GM23248 (cell line): ENCODE measurements at regions not wholly inside any gene's neighbourhood (a gene's known extent, or its start where the extent isn't known, plus 50 kb on each side); places are given as distances from the start of the nearest gene placed in this dataset.

ENCODE experiments used
- EZH2 ChIP-seq: fragments of 200-600 bp; sonication (generic); IDR thresholded peaks from 2 replicates; pipeline ENCODE4 v1.6.1; 2018; ENCODE audit warnings: antibody characterized with exemption, mild to moderate bottlenecking; ENCODE audit not compliant: insufficient read depth, poor library complexity, severe bottlenecking
- EZH2phosphoT487 ChIP-seq: fragments of 200-600 bp; sonication (generic); IDR thresholded peaks from 2 replicates; pipeline ENCODE4 v1.6.1; 2018; ENCODE audit warnings: antibody characterized with exemption, moderate library complexity, mild to moderate bottlenecking, low read depth; ENCODE audit not compliant: insufficient read depth

DNA sequence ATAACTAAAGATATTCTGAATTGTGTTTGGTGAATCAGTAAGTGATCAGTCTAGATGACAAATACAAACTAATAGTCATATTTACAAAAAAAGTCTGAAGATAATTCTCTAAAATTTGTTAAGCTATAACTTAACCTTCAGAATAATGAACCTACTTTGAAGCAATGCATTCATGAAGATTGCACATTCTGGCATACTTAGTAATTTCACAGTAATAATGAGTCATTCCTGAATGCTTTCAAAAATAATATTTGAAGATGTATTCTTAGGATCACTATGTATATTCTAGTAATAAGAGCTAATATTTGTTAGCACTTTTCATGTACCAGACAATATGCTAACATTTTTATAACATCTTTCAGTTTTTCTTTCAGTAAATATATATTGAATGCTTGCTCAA is 756.7 kb upstream of the SLIT2 start:
- TF ChIP-seq EZH2 (no peak), EZH2phosphoT487 (no peak)
